B cell (primary cell): ENCODE measurements at regions not wholly inside any gene's neighbourhood (a gene's known extent, or its start where the extent isn't known, plus 50 kb on each side); places are given as distances from the start of the nearest gene placed in this dataset.

Experiments
- ATAC-seq: fragments of 200-7000 bp; cut with Tn5 transposase; one replicate; pipeline ENCODE4 v1.10.0; 2021; ENCODE audit warnings: low read depth, mild to moderate bottlenecking, moderate number of reproducible peaks, moderate library complexity
- CTCF ChIA-PET: fragments of 350-600 bp; sonication (Branson Sonifier 250); formaldehyde crosslinking; loops from one replicate; lab custom pipeline; 2021; ENCODE audit warnings: antibody characterized with exemption, inconsistent platforms; lab: Charles Lee
- POLR2A ChIA-PET: fragments of 350-600 bp; sonication (Branson Sonifier 250); formaldehyde crosslinking; loops from one replicate; lab custom pipeline; 2021; ENCODE audit warnings: antibody characterized with exemption; lab: Charles Lee
- DNase-seq: peaks from one replicate; pipeline ENCODE4 v3.0.0; 2013
- H2AFZ ChIP-seq: 2 replicates; pipeline ENCODE4 v1.6.1; 2012; ENCODE audit warnings: mild to moderate bottlenecking, low read depth, low read length; ENCODE audit not compliant: insufficient read depth, poor library complexity, severe bottlenecking
- H3K27ac ChIP-seq, 2 donors: 1 replicate in 1 of 2; 2 replicates in 1 of 2; pipeline ENCODE4 v1.5.1; 2012 to 2013; ENCODE audit warnings: low read length in 2 of 2, mild to moderate bottlenecking in 2 of 2, moderate library complexity in 1 of 2
- H3K27me3 ChIP-seq, 4 experiments: fragments of 200-600 bp in 1 of 4; sonication (generic) in 1 of 4; replicated peaks in 1 of 4; 1 replicate in 2 of 4; 2 replicates in 2 of 4; pipeline versions ENCODE4 v1.6.1 to v1.7.0; 2013 to 2016; ENCODE audit warnings: low read length in 3 of 4, mild to moderate bottlenecking in 2 of 4, mixed read lengths in 1 of 4, moderate library complexity in 1 of 4; ENCODE audit not compliant: insufficient read depth in 4 of 4, control insufficient read depth in 3 of 4; ENCODE audit errors: control extremely low read depth in 1 of 4
- H3K36me3 ChIP-seq, 2 experiments: replicated peaks in 1 of 2; 1 replicate in 1 of 2; 2 replicates in 1 of 2; pipeline versions ENCODE4 v1.6.1 to v1.7.1; 2013; ENCODE audit warnings: low read length in 1 of 2; ENCODE audit not compliant: insufficient read depth in 2 of 2, control insufficient read depth in 1 of 2; ENCODE audit errors: control extremely low read depth in 1 of 2, extremely low read depth in 1 of 2
- H3K4me1 ChIP-seq, 2 donors: fragments of 200-600 bp in 1 of 2; sonication (generic) in 1 of 2; 1 replicate in 1 of 2; 2 replicates in 1 of 2; pipeline versions ENCODE4 v1.5.1 to v1.6.1; 2013 to 2017; ENCODE audit warnings: low read length in 2 of 2; ENCODE audit not compliant: control insufficient read depth in 2 of 2, insufficient read depth in 2 of 2
- H3K4me2 ChIP-seq: replicated peaks from 2 replicates; pipeline ENCODE3; 2012; ENCODE audit warnings: mild to moderate bottlenecking, low read depth, low read length; ENCODE audit not compliant: poor library complexity, severe bottlenecking
- H3K4me3 ChIP-seq, 5 experiments: fragments of 200-600 bp in 1 of 5; sonication (generic) in 1 of 5; 1 replicate in 3 of 5; 2 replicates in 2 of 5; pipeline versions ENCODE4 v1.5.1 to v1.7.0; 2011 to 2016; ENCODE audit warnings: low read length in 4 of 5, mild to moderate bottlenecking in 4 of 5, low read depth in 2 of 5, control low read depth in 1 of 5, moderate library complexity in 1 of 5; ENCODE audit not compliant: insufficient read depth in 1 of 5; ENCODE audit errors: control extremely low read depth in 1 of 5, extremely low read depth in 1 of 5
- H3K79me2 ChIP-seq: fragments of 200-600 bp; sonication (generic); one replicate; pipeline ENCODE4 v1.6.0; 2016; ENCODE audit warnings: low read length; ENCODE audit not compliant: control insufficient read depth, insufficient read depth
- H3K9ac ChIP-seq: fragments of 200-600 bp; sonication (generic); 2 replicates; pipeline ENCODE4 v1.6.1; 2017; ENCODE audit warnings: mild to moderate bottlenecking, low read length, moderate library complexity
- H3K9me3 ChIP-seq, 3 donors: one replicate each; pipeline versions ENCODE4 v1.6.1 to v1.7.1; 2013; ENCODE audit warnings: low read length in 2 of 3; ENCODE audit not compliant: control insufficient read depth in 2 of 3, insufficient read depth in 1 of 3; ENCODE audit errors: control extremely low read depth in 1 of 3
- H4K20me1 ChIP-seq: 2 replicates; pipeline ENCODE4 v1.6.0; 2012; ENCODE audit warnings: mild to moderate bottlenecking, low read length; ENCODE audit not compliant: insufficient read depth, control insufficient read depth, poor library complexity, severe bottlenecking
- H3K27ac Mint-ChIP-seq: one replicate; pipeline ENCODE4 v1.8.0; 2021; ENCODE audit warnings: mixed read lengths
- H3K27me3 Mint-ChIP-seq: one replicate; pipeline ENCODE4 v1.8.0; 2021; ENCODE audit warnings: mixed read lengths
- H3K4me1 Mint-ChIP-seq: one replicate; pipeline ENCODE4 v1.8.0; 2021; ENCODE audit warnings: mixed read lengths
- H3K4me3 Mint-ChIP-seq: one replicate; pipeline ENCODE4 v1.8.0; 2021; ENCODE audit warnings: mixed read lengths
- H3K9me3 Mint-ChIP-seq: one replicate; pipeline ENCODE4 v1.8.0; 2022; ENCODE audit warnings: mixed read lengths; ENCODE audit not compliant: insufficient read depth
- CTCF ChIP-seq: fragments of 200-600 bp; IDR thresholded peaks from one replicate; pipeline ENCODE4 v1.8.0; 2022; ENCODE audit warnings: antibody characterized with exemption, mild to moderate bottlenecking
- EZH2 ChIP-seq: IDR thresholded peaks from 2 replicates; pipeline ENCODE4 v1.6.1; 2012; ENCODE audit warnings: borderline replicate concordance, low read depth, mild to moderate bottlenecking, moderate library complexity, low read length; ENCODE audit not compliant: insufficient read depth, poor library complexity, severe bottlenecking
- WGBS: methylation state at CpG from one replicate; pipeline ENCODE4 v1.1.5; 2013; ENCODE audit warnings: missing lambda C conversion rate; ENCODE audit not compliant: insufficient coverage; 5-methylcytosine and 5-hydroxymethylcytosine counted together
- intact Hi-C: fragments of 100-400 bp; cut with micrococcal nuclease; formaldehyde crosslinking; loops from one replicate; pipeline ENCODE4 v1.10.0; 2022

DNA sequence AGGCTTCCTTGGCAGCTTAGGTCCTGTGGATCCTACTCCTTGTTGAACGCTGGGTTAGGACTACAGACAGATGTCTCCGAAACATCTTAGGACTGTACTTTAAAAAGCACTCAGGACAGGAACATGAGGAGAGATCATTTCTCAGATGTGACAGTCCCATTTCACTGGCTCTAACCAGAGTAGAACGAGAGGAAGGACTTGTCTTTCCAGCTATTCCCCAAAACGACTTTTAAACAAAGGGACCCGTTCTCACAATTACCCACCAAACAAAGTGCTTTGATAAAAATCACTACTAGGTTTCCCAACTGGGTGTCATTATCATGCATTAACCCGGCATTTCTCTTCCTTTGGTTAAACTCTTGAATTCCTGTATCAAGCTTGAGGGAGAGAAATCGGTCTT is 84.7 kb upstream of the BARX2 start:
- no peak for TF ChIP-seq CTCF
- no peak for TF ChIP-seq EZH2
- H3K27me3 ChIP-seq: peaks cover 0 to 15% (median 8%) of the 10 kb centered on the region in 4 experiments
- no peaks in the 10 kb centered on the region for H3K4me1 ChIP-seq
- H2AFZ ChIP-seq: no peak overlapping the region
- no peak overlapping the region for H3K27ac ChIP-seq
- CTCF ChIA-PET: no interaction called here
- intact Hi-C loops: no loop called here
- H3K79me2 ChIP-seq: no peaks in the 10 kb centered on the region
- DNase-seq: no peak
- POLR2A ChIA-PET: no interaction called here
- H3K36me3 ChIP-seq: no peaks in the 10 kb centered on the region
- Mint-ChIP-seq H3K9me3 (no peaks in the 10 kb centered on the region), H3K27me3 (peaks cover 32% of the 10 kb centered on the region), H3K27ac (no peak overlapping the region), H3K4me1 (no peaks in the 10 kb centered on the region), H3K4me3 (no peak overlapping the region)
- no peak overlapping the region for H3K4me2 ChIP-seq
- ATAC-seq: no peak
- H4K20me1 ChIP-seq: no peaks in the 10 kb centered on the region
- H3K9me3 ChIP-seq: peaks cover 0 to 3% (median 0%) of the 10 kb centered on the region in 3 donors
- no peak overlapping the region for H3K9ac ChIP-seq
- 71% methylated on average over 5 of the region's 7 CpGs for WGBS
- no peak overlapping the region for H3K4me3 ChIP-seq

GRCh38 chr11:129289350-129290040 is 86.2 kb upstream of the BARX2 start:
- no peak for ATAC-seq
- 92% methylated on average over 11 of the region's 13 CpGs for WGBS
- Histone ChIP-seq H3K27ac (no peak overlapping the region), H3K4me1 (no peaks in the 10 kb centered on the region), H2AFZ (no peak overlapping the region), H3K9ac (no peak overlapping the region), H4K20me1 (no peaks in the 10 kb centered on the region), H3K27me3 (peaks cover 0 to 15% (median 8%) of the 10 kb centered on the region in 4 experiments), H3K4me3 (no peak overlapping the region), H3K9me3 (peaks cover 0 to 3% (median 0%) of the 10 kb centered on the region in 3 donors), H3K4me2 (no peak overlapping the region), H3K79me2 (no peaks in the 10 kb centered on the region), H3K36me3 (no peaks in the 10 kb centered on the region)
- no peak overlapping the region for H3K27ac Mint-ChIP-seq
- no peak overlapping the region for H3K4me3 Mint-ChIP-seq
- POLR2A ChIA-PET: no interaction called here
- no peak for DNase-seq
- intact Hi-C loops: no loop called here
- H3K4me1 Mint-ChIP-seq: no peaks in the 10 kb centered on the region
- TF ChIP-seq EZH2: no peak
- no peak for TF ChIP-seq CTCF
- H3K9me3 Mint-ChIP-seq: no peaks in the 10 kb centered on the region
- H3K27me3 Mint-ChIP-seq: peaks cover 32% of the 10 kb centered on the region
- CTCF ChIA-PET: no interaction called here
